Kasumi-1 (cell line): ENCODE measurements at regions not wholly inside any gene's neighbourhood (a gene's known extent, or its start where the extent isn't known, plus 50 kb on each side); places are given as distances from the start of the nearest gene placed in this dataset.

ENCODE experiments used
- DNase-seq, 2 experiments: peaks; one replicate each; lab custom pipeline; 2025; lab: John Stamatoyannopoulos, UW

DNA sequence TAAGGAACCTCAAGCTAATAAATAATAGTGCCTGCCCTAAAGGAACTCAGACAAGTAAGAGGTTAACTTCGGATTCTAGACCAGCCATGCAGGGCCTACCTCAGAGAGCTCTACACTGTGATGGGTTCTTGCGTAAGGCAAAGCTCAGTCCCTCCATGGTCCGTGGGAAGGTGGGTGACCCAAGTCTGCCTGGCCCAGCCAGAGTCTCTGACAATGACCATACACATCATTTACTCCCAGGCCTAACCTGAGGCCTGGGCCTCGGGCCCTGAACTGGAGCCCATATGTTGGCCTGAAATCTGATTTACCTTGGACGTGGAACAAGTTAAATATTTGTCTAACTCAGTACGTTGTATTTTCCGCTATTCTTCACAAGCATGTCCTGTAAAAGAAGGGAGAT, 55.1 kb downstream of the TMEM174 start:
- DNase-seq, result no peak
